ENCODE measurements at regions not wholly inside any gene's neighbourhood (a gene's known extent, or its start where the extent isn't known, plus 50 kb on each side); places are given as distances from the start of the nearest gene placed in this dataset.
"Not testable (repeated sequence)": the region's sequence is repeated elsewhere in the genome, so short reads cannot be mapped to it uniquely, and the experiment has no call there.

GRCh38 chr15:66635817-66636216, 66.2 kb upstream of the SMAD6 start:
- DNase-seq (ENCODE audit: low spot score) = no peak

DNA sequence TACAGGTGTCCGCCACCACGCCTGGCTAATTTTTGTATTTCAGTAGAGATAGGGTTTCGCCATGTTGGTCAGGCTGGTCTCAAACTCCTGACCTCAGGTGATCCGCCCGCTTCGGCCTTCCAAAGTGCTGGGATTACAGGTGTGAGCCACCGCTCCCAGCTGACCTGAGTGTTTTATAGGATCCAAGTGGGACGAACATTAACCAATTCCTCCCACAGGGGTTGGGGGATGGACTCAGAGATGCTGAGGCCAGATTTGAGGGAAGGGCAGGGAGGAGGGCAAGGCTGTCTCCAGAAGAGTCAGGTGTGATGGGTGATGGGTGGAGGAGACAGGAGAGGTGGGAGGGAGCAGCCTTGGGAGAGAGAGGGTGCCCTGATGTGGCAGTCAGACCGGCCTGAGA, 65.0 kb upstream of the SMAD6 start:
- not testable (repeated sequence) for DNase-seq (ENCODE audit: low spot score)

- no peak for DNase-seq (ENCODE audit: low spot score)
These were observed 63.7 kb upstream of the SMAD6 start for GRCh38 chr15:66638377-66638776.

- peak; percentile 40 for DNase-seq (ENCODE audit: low spot score)
These were observed 60.3 kb upstream of the SMAD6 start for GRCh38 chr15:66641485-66642315.

- peak; percentile 45 for DNase-seq (ENCODE audit: low spot score)
These were observed 59.5 kb upstream of the SMAD6 start for GRCh38 chr15:66642514-66642913.

DNA sequence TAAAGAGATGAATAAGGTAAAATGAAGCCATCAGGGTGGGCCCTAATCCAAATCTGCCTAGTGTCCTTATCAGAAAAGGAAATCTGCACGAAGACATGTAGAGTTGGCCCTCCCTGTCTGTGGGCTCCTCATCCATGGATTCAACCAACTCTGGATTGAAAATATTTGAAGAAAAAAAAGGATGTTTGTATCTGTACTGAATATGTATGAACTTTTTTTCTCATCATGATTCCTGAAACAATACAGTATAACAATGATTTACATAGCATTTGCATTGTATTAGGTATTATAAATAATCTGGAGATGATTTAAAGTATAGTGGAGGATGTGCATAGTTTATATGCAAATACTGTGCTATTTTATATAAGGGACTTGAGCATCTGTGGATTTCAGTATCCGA, 59.0 kb upstream of the SMAD6 start:
- no peak for DNase-seq (ENCODE audit: low spot score)

GRCh38 chr15:66644000-66644787, 57.8 kb upstream of the SMAD6 start:
- peak; percentile 49 for DNase-seq (ENCODE audit: low spot score)

DNA sequence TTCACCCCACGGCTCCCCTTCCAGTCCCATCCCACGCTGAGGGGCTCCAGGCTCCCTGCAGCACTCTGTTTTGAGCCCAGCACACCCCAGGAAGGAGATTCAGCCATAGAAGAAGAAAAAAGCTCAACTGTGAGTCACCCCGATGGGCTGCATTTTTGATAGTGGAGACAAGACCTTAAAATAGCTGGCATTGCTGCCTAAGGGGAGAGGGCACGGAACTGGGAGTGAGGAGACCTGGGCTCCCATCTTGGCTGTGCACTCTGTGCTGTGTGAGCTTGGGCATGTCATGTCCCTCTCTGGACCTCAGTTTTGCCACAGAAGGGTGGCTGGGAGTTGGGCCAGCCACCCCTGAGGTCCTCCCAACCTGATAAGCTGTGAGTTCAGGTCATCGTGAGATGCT, 57.2 kb upstream of the SMAD6 start:
- DNase-seq (ENCODE audit: low spot score) = peak; percentile 54

GRCh38 chr15:66646308-66646707, 55.7 kb upstream of the SMAD6 start:
- DNase-seq (ENCODE audit: low spot score) = peak; percentile 59

GRCh38 chr15:66646799-66647198, 55.2 kb upstream of the SMAD6 start:
- DNase-seq (ENCODE audit: low spot score) = no peak

DNA sequence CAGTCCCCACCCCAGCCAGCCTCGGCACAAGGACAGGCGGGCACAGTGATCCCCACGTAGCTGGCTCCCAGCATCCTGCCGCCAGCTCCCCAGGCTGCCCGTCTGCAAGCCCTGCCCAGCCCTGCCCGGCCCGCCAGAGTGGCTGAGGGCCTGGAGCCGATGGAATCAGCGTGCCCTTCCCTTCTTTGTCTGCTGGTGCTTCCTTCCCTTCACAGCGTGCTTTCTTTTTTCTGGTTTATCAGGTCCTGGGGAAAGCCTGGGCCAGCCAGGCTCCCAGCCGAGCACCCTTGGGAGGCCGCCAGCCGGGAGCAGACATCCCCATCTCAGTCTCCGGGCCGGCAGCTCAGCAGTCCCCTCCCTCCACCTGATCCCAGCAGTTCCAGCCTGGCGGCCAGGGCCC, 54.7 kb upstream of the SMAD6 start:
- peak; percentile 54 for DNase-seq (ENCODE audit: low spot score)

DNA sequence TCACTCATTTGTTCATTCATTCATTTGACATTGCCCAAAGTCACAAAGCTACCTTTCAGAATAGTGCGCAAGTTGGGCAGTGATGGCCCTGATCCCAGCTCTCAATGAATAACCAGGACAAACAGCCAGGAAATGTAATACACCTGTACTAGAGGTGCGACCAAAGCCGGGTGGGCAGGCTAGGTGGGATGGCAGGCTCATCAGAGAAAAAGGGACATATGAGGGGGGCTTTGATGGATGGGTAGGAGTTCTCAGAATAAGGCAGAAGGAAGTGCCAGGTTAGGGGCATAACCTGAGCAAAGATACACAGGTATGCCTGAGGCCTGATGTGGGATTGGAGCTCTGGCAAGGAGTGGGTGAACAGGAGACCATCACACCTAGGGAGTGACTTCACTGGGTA, 53.4 kb upstream of the SMAD6 start:
- peak; percentile 33 for DNase-seq (ENCODE audit: low spot score)

DNA sequence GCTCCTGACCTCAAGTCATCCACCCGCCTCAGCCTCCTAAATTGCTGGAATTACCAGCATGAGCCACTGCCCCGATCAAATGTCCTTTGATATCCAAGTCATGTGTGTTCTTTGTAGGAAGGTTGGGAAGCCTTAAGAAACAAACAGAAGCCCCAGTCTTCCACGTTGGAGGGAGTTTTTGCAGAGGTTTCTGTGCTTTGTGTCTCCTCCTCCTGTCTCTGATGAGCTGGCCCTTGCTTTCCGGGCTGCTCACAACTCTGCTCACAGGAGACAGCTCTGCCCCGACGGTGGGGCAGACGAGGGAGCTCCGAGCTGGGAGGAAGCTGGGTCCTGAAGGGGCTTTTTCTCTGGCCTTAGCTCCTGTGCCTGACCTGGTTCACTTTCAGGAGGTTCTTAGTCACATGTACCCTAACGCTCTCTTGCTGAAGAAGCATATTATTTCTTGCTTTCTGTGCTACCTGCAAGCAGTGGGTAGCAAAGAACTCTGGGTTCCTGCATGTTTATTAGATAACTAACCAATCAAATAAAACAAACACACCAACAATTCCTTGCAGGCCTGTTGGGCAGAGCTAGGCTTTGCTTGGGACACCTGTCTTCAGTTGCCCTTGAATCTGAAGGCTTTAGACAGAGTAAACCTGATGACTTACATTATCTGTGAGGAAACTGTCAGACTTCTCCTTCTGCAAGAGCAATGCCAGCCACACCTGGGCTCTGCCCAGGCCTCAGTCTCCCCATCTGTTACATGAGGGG, 52.6 kb upstream of the SMAD6 start:
- DNase-seq (ENCODE audit: low spot score) = no peak

GRCh38 chr15:66650433-66650832, 51.6 kb upstream of the SMAD6 start:
- DNase-seq (ENCODE audit: low spot score) = no peak

DNA sequence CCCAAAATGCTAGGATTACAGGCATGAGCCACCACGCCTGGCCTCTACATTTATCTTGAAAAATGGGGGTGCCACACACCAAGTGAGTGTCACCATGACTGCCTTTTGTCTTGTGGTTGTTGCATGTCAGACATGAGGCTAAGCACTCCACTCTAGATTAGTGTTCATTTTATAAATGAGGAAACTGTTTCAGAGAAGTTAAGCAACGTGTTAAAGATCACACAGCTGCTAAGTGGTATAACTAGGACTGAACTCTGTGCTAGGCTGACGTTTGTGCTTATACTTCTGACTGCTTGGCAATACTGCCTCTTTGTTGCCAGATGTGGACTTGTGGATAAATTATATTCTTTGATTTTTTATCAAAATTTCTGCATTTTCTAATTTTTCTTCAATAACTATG, 50.8 kb upstream of the SMAD6 start:
- no peak for DNase-seq (ENCODE audit: low spot score)

- no peak for DNase-seq (ENCODE audit: low spot score)
These were observed 50.0 kb upstream of the SMAD6 start for GRCh38 chr15:66651913-66652642.

Data from left forelimb (tissue), 1 donor.